Endothelial cell of umbilical vein (primary cell): ENCODE measurements at regions not wholly inside any gene's neighbourhood (a gene's known extent, or its start where the extent isn't known, plus 50 kb on each side); places are given as distances from the start of the nearest gene placed in this dataset.

Source experiments
- BruUV-seq: library from RNA; stranded (reverse); fragments of 400-500 nt; replicated peaks from 2 replicates; lab custom pipeline; 2021; lab: Mats Ljungman, UMichigan
- CTCF ChIA-PET: fragments of 300-600, 350-600 bp; sonication (Branson Sonifier 250); formaldehyde crosslinking; loops from one replicate; lab custom pipeline; 2021; ENCODE audit warnings: antibody characterized with exemption, inconsistent platforms; lab: Charles Lee
- POLR2A ChIA-PET: fragments of 300-600, 350-600 bp; sonication (Branson Sonifier 250); formaldehyde crosslinking; loops from one replicate; lab custom pipeline; 2021; ENCODE audit warnings: antibody characterized with exemption, inconsistent platforms; lab: Charles Lee
- DNase-seq: peaks from one replicate; pipeline ENCODE4 v3.0.0-alpha.2; 2011; ENCODE audit warnings: low read depth, low spot score
- FAIRE-seq: peaks from 2 replicates; lab custom pipeline; 2011; peaks lifted over from hg19 to GRCh38; lab: Jason Lieb, UNC
- H2AFZ ChIP-seq: 2 replicates; pipeline ENCODE4 v1.6.0; 2012; ENCODE audit warnings: low read depth, low read length, control low read depth, inconsistent platforms
- H3K27ac ChIP-seq: 2 replicates; pipeline ENCODE4 v1.5.1; 2011; ENCODE audit warnings: low read depth, mild to moderate bottlenecking, control low read depth, low read length, moderate library complexity; ENCODE audit not compliant: insufficient read depth
- H3K27me3 ChIP-seq, 2 experiments: 2 replicates each; pipeline versions ENCODE4 v1.6.0 to v1.6.1; 2011; ENCODE audit warnings: low read length in 2 of 2, mixed read lengths in 1 of 2; ENCODE audit not compliant: control insufficient read depth in 2 of 2, insufficient read depth in 2 of 2
- H3K36me3 ChIP-seq, 2 experiments: 2 replicates in 1 of 2; 3 replicates in 1 of 2; pipeline ENCODE4 v1.5.1; 2011; ENCODE audit warnings: low read length in 2 of 2, mild to moderate bottlenecking in 1 of 2, moderate library complexity in 1 of 2; ENCODE audit not compliant: control insufficient read depth in 2 of 2, insufficient read depth in 2 of 2; ENCODE audit errors: extremely low read depth in 1 of 2
- H3K4me1 ChIP-seq: 3 replicates; pipeline ENCODE4 v1.5.1; 2011; ENCODE audit warnings: mild to moderate bottlenecking, low read length; ENCODE audit not compliant: control insufficient read depth, insufficient read depth; ENCODE audit errors: extremely low read depth
- H3K4me2 ChIP-seq: 2 replicates; pipeline ENCODE4 v1.6.1; 2011; ENCODE audit warnings: low read length, control low read depth, mixed read lengths; ENCODE audit not compliant: insufficient read depth
- H3K4me3 ChIP-seq, 3 experiments: fragments of 200-600 bp in 1 of 3; sonication (generic), shearing (Covaris generic) in 1 of 3; replicated peaks in 1 of 3; 2 replicates each; pipeline ENCODE4 v1.5.1; 2011 to 2016; ENCODE audit warnings: control low read depth in 3 of 3, low read length in 3 of 3, mild to moderate bottlenecking in 2 of 3, inconsistent platforms in 1 of 3, low read depth in 1 of 3, moderate library complexity in 1 of 3; ENCODE audit not compliant: insufficient read depth in 1 of 3
- H3K79me2 ChIP-seq: 2 replicates; pipeline ENCODE4 v1.6.0; 2012; ENCODE audit warnings: low read length, inconsistent platforms; ENCODE audit not compliant: control insufficient read depth, insufficient read depth
- H3K9ac ChIP-seq: replicated peaks from 2 replicates; pipeline ENCODE3; 2011; ENCODE audit warnings: low read length, control low read depth; ENCODE audit not compliant: insufficient read depth; ENCODE audit errors: extremely low read depth
- H3K9me1 ChIP-seq: replicated peaks from 3 replicates; pipeline ENCODE4 v1.6.0; 2011; ENCODE audit warnings: mild to moderate bottlenecking, low read length; ENCODE audit not compliant: control insufficient read depth, insufficient read depth; ENCODE audit errors: extremely low read depth
- H3K9me3 ChIP-seq: replicated peaks from 2 replicates; pipeline ENCODE4 v1.5.1; 2012; ENCODE audit warnings: low read length, inconsistent platforms; ENCODE audit not compliant: control insufficient read depth, insufficient read depth
- H4K20me1 ChIP-seq: replicated peaks from 2 replicates; pipeline ENCODE3; 2011; ENCODE audit warnings: mild to moderate bottlenecking, low read length; ENCODE audit not compliant: control insufficient read depth, insufficient read depth; ENCODE audit errors: extremely low read depth
- EZH2 ChIP-seq: IDR thresholded peaks from 2 replicates; pipeline ENCODE4 v1.6.1; 2012; ENCODE audit warnings: borderline replicate concordance, low read depth, mild to moderate bottlenecking, moderate library complexity, low read length, inconsistent platforms; ENCODE audit not compliant: severe bottlenecking
- FOS ChIP-seq: IDR thresholded peaks from 2 replicates; pipeline ENCODE4 v1.6.1; 2011; ENCODE audit warnings: mild to moderate bottlenecking, low read length, moderate library complexity, borderline replicate concordance; ENCODE audit not compliant: insufficient read depth
- GATA2 ChIP-seq: IDR thresholded peaks from 2 replicates; pipeline ENCODE4 v1.7.0; 2011; ENCODE audit warnings: low read depth, mild to moderate bottlenecking, moderate library complexity, mixed read lengths, low read length; ENCODE audit not compliant: insufficient read length, insufficient read depth
- JUN ChIP-seq: IDR thresholded peaks from 2 replicates; pipeline ENCODE4 v1.6.1; 2011; ENCODE audit warnings: borderline replicate concordance, low read depth; ENCODE audit not compliant: insufficient read length, insufficient read depth
- MYC ChIP-seq: IDR thresholded peaks from one replicate; pipeline ENCODE4 v1.6.1; 2011; ENCODE audit warnings: mild to moderate bottlenecking, low read depth, low read length
- POLR2A ChIP-seq: IDR thresholded peaks from 2 replicates; pipeline ENCODE4 v1.6.1; 2012; ENCODE audit warnings: low read depth, mild to moderate bottlenecking, control low read depth, low read length
- POLR2AphosphoS5 ChIP-seq: IDR thresholded peaks from 2 replicates; pipeline ENCODE4 v1.6.1; 2012; ENCODE audit warnings: low read depth, mild to moderate bottlenecking, control low read depth, low read length, moderate library complexity; ENCODE audit not compliant: insufficient read depth
- dilution Hi-C: fragments of 300-500 bp; cut with MboI; formaldehyde crosslinking; loops from one replicate; pipeline ENCODE4 v1.15.0; 2019; ENCODE audit warnings: low sequenced_read_pairs; ENCODE audit not compliant: extremely low pct_ligation_motif_present
- intact Hi-C: fragments of 100-400 bp; cut with micrococcal nuclease; formaldehyde crosslinking; loops from one replicate; pipeline ENCODE4 v1.10.0; 2022
- TF ChIP-seq, protein P1 (sequence below), 2 donors: IDR thresholded peaks; 1 replicate in 1 of 2; 2 replicates in 1 of 2; pipeline ENCODE4 v1.5.1; 2011; ENCODE audit warnings: low read length in 2 of 2, mild to moderate bottlenecking in 2 of 2, moderate library complexity in 2 of 2, control low read depth in 1 of 2, inconsistent platforms in 1 of 2, low read depth in 1 of 2; ENCODE audit not compliant: insufficient read depth in 1 of 2; ENCODE audit errors: extremely low read depth in 1 of 2
- TF ChIP-seq, protein P2 (sequence below): IDR thresholded peaks from 2 replicates; pipeline ENCODE4 v1.6.1; 2011; ENCODE audit not compliant: insufficient read depth, insufficient read length

DNA sequence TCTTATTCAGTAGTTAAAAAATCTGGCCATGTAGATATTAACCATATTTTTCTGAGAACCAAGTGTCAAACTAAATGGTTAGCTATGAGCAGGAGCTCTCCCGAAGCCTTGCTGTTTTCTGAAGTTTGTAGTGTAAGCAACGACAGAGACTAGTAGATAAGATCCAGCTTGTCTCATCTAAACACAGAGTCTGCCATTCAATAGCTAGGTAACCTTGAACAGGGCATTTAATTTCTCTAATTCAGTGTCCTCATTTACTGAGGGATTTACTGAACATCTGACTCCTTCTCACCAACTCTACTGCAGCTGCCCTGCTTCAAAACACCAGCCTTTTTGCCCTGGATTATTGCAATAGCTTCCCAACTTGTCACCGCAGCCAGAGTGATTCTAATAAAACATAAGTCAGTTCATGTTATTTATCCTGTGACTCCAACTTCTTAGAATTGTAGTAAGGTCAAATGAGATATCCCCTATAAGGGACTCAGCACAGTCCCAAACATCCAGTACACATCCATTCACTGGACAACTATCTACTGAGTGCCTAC lies 337.0 kb downstream of the PLK2 start:
- Histone ChIP-seq H2AFZ (no peak overlapping the region), H3K9ac (no peak overlapping the region), H3K27ac (no peak overlapping the region), H3K9me1 (no peaks in the 10 kb centered on the region), H3K4me3 (no peak overlapping the region), H4K20me1 (no peaks in the 10 kb centered on the region), H3K4me1 (peaks cover 6% of the 10 kb centered on the region), H3K79me2 (no peaks in the 10 kb centered on the region), H3K9me3 (no peaks in the 10 kb centered on the region), H3K4me2 (no peak overlapping the region), H3K36me3 (no peaks in the 10 kb centered on the region), H3K27me3 (no peaks in the 10 kb centered on the region)
- POLR2A ChIA-PET = no interaction called here
- no TSS peak for BruUV-seq
- DNase-seq (no peak), FAIRE-seq (no peak)
- intact Hi-C loops (loop anchor here (10.0 kb wide), 1 partner anchor 338 kb away; no protein-coding TSS in a partner anchor), dilution Hi-C loops (no loop called here)
- CTCF ChIA-PET = interaction anchor here (0.7 to 2.1 kb wide), 5 partner anchors 10 to 150 kb away, joined by 3 to 6 read pairs (median 3); no protein-coding TSS in a partner anchor
- TF ChIP-seq JUN (no peak), EZH2 (no peak), POLR2A (no peak), GATA2 (no peak), POLR2AphosphoS5 (no peak), FOS (no peak), MYC (no peak)
- TF ChIP-seq, protein P1, sequence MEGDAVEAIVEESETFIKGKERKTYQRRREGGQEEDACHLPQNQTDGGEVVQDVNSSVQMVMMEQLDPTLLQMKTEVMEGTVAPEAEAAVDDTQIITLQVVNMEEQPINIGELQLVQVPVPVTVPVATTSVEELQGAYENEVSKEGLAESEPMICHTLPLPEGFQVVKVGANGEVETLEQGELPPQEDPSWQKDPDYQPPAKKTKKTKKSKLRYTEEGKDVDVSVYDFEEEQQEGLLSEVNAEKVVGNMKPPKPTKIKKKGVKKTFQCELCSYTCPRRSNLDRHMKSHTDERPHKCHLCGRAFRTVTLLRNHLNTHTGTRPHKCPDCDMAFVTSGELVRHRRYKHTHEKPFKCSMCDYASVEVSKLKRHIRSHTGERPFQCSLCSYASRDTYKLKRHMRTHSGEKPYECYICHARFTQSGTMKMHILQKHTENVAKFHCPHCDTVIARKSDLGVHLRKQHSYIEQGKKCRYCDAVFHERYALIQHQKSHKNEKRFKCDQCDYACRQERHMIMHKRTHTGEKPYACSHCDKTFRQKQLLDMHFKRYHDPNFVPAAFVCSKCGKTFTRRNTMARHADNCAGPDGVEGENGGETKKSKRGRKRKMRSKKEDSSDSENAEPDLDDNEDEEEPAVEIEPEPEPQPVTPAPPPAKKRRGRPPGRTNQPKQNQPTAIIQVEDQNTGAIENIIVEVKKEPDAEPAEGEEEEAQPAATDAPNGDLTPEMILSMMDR (IDR thresholded peaks at IDR 0.05; ENCODE audit: extremely low read depth in 1 of 2, insufficient read depth in 1 of 2, low read depth in 1 of 2, low read length in 2 of 2) = no peak
- TF ChIP-seq, protein P2, sequence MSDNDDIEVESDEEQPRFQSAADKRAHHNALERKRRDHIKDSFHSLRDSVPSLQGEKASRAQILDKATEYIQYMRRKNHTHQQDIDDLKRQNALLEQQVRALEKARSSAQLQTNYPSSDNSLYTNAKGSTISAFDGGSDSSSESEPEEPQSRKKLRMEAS = no peak
